GM23248 (cell line): ENCODE measurements at regions not wholly inside any gene's neighbourhood (a gene's known extent, or its start where the extent isn't known, plus 50 kb on each side); places are given as distances from the start of the nearest gene placed in this dataset.

ENCODE experiments used
- EZH2 ChIP-seq: fragments of 200-600 bp; sonication (generic); IDR thresholded peaks from 2 replicates; pipeline ENCODE4 v1.6.1; 2018; ENCODE audit warnings: antibody characterized with exemption, mild to moderate bottlenecking; ENCODE audit not compliant: insufficient read depth, poor library complexity, severe bottlenecking
- EZH2phosphoT487 ChIP-seq: fragments of 200-600 bp; sonication (generic); IDR thresholded peaks from 2 replicates; pipeline ENCODE4 v1.6.1; 2018; ENCODE audit warnings: antibody characterized with exemption, moderate library complexity, mild to moderate bottlenecking, low read depth; ENCODE audit not compliant: insufficient read depth

DNA sequence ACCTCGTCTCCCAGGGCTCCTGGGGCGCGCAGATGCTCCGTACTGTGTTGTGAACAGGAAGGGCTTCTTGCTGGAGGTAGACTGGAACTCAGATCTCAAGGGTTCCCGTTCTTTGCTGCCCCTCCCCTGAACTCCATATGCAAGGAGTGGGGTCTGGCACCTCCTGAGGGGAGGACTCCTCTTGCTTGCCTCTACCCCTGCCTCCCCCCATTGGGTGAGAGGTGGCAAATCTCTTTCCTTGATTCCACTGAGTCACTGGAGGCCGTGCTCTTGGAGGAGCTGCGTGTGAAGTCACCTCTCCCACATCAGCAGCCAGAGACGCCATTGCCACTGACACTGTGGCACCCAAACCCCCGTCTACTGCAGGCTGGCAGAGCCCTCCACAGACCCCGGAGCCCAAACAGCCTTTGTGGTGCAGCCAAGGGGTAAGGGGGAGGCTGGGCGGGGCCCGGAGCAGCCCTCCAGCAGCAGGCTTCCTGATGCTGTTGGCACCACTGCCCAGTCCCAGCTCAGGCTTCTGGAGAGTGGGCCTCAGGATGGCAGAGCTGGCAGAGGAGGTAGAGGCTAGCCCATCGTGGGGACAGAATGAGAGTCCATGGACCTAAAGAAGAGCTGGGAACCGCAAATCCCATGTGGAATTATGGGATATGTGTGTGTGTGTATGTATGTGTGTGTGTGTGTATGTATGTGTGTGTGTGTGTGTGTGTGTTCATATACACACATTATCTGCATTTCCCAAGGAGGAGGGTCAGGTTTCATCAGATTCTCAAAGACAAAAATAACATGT, 104.9 kb upstream of the RUNX3 start:
- TF ChIP-seq EZH2 (no peak), EZH2phosphoT487 (no peak)
